Muscle layer of duodenum (tissue), 2 donors: ENCODE measurements at regions not wholly inside any gene's neighbourhood (a gene's known extent, or its start where the extent isn't known, plus 50 kb on each side); places are given as distances from the start of the nearest gene placed in this dataset.

ENCODE experiments used
- H3K27ac ChIP-seq: one replicate; pipeline ENCODE4 v1.7.0; 2013; ENCODE audit warnings: mild to moderate bottlenecking, low read length
- H3K27me3 ChIP-seq: one replicate; pipeline ENCODE4 v1.7.0; 2013; ENCODE audit warnings: low read depth, mild to moderate bottlenecking, control low read depth, low read length
- H3K36me3 ChIP-seq, 2 donors: one replicate each; pipeline ENCODE4 v1.7.0; 2013; ENCODE audit warnings: low read length in 2 of 2, control low read depth in 1 of 2, mild to moderate bottlenecking in 1 of 2; ENCODE audit not compliant: insufficient read depth in 2 of 2, control insufficient read depth in 1 of 2
- H3K4me1 ChIP-seq, 2 donors: one replicate each; pipeline ENCODE4 v1.7.0; 2013; ENCODE audit warnings: low read length in 2 of 2, mild to moderate bottlenecking in 2 of 2, control low read depth in 1 of 2, moderate library complexity in 1 of 2; ENCODE audit not compliant: insufficient read depth in 2 of 2, control insufficient read depth in 1 of 2
- H3K4me3 ChIP-seq, 2 donors: one replicate each; pipeline ENCODE4 v1.7.0; 2013; ENCODE audit warnings: low read length in 2 of 2, low read depth in 1 of 2, mild to moderate bottlenecking in 1 of 2
- H3K9me3 ChIP-seq, 2 donors: one replicate each; pipeline ENCODE4 v1.7.0; 2013; ENCODE audit warnings: low read length in 2 of 2, control low read depth in 1 of 2, mild to moderate bottlenecking in 1 of 2; ENCODE audit not compliant: control insufficient read depth in 1 of 2
- donor health status: healthy.

- no peaks in the 10 kb centered on the region for H3K36me3 ChIP-seq
- no peak overlapping the region for H3K27ac ChIP-seq
- no peaks in the 10 kb centered on the region for H3K4me1 ChIP-seq
- no peak overlapping the region for H3K4me3 ChIP-seq
- H3K9me3 ChIP-seq, result no peaks in the 10 kb centered on the region
- no peaks in the 10 kb centered on the region for H3K27me3 ChIP-seq
These were observed 2131.7 kb downstream of the MRPL39 start for GRCh38 chr21:23475281-23476219.

DNA sequence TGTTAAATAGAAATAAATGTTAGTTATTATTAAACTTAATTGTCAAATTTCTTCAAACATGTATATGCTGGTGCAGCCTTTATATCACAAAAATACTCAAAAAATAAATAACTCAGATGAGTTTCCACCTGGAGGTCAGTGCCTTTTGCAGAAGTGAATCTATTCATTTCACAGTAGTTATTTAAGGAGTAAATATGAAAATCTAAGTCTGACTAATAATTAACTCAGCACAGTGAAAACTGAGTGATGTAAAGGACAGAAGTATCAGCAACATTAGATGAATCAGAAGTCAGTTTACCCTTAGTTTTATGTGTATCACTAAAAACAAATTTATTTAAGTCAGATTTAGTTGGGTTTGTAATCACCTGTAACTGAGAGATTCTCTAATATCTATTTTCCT is 2135.4 kb downstream of the MRPL39 start:
- Histone ChIP-seq H3K36me3 (no peaks in the 10 kb centered on the region), H3K27me3 (no peaks in the 10 kb centered on the region), H3K4me1 (no peaks in the 10 kb centered on the region), H3K27ac (no peak overlapping the region), H3K9me3 (no peaks in the 10 kb centered on the region), H3K4me3 (no peak overlapping the region)

- Histone ChIP-seq H3K9me3 (no peaks in the 10 kb centered on the region), H3K36me3 (no peaks in the 10 kb centered on the region), H3K4me1 (no peaks in the 10 kb centered on the region), H3K4me3 (no peak overlapping the region), H3K27ac (no peak overlapping the region), H3K27me3 (no peaks in the 10 kb centered on the region)
These were observed 2143.9 kb downstream of the MRPL39 start for GRCh38 chr21:23463365-23463764.

GRCh38 chr21:23455676-23456075 is 2151.6 kb downstream of the MRPL39 start:
- Histone ChIP-seq H3K27ac (no peak overlapping the region), H3K27me3 (no peaks in the 10 kb centered on the region), H3K9me3 (no peaks in the 10 kb centered on the region), H3K4me1 (no peaks in the 10 kb centered on the region), H3K36me3 (no peaks in the 10 kb centered on the region), H3K4me3 (no peak overlapping the region)

DNA sequence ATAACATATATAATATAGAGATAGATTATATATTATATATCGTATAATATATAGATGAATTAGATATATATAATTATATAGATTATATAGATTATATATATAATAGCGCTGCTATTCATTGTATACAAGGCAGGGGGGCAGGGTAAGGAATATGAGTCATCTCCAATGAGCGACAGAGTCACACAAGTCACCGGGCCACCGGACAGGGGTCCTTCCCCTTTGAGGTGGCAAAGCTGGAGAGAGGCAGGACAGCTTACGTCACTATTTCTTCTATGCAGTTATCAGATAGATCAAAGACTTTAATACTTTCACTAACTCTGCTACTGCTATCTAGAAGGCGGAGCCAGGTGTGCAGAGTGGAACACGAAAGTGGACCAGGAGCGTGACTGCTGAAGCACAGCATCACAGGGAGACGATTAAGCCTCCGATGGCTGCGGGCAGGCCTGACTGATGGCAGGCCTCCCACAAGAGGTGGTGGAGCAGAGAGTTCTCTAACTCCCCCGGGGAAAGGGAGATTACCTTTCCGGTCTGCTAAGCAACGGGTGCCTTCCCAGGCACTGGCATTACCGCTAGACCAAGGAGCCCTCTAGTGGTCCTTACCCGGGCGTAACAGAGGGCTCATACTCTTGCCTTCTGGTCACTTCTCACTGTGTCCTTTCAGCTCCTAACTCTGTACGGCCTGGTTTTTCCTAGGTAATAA is 2154.7 kb downstream of the MRPL39 start:
- no peaks in the 10 kb centered on the region for H3K4me1 ChIP-seq
- no peak overlapping the region for H3K4me3 ChIP-seq
- no peaks in the 10 kb centered on the region for H3K36me3 ChIP-seq
- no peak overlapping the region for H3K27ac ChIP-seq
- no peaks in the 10 kb centered on the region for H3K9me3 ChIP-seq
- no peaks in the 10 kb centered on the region for H3K27me3 ChIP-seq

- H3K4me3 ChIP-seq, result no peak overlapping the region
These were observed 2162.0 kb downstream of the MRPL39 start for GRCh38 chr21:23445307-23445706.

DNA sequence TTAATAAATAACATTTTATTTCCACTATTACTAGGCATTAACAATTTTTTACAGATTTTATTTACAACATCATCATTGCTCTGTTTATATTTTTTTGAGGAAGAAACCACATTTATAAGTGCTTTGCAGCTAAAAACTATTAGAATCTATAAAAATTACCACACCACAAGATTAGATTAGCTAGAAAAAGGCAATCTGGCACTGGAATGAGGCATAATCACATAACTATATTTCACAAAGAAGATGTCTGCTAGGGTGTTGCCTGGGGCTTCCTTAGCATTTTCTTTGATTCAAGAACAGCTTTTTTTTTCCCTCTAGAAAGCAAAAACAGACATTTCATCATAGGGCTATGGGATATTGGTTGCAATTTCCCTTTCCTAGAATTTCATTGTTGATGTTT is 2169.2 kb downstream of the MRPL39 start:
- no peaks in the 10 kb centered on the region for H3K4me1 ChIP-seq
- no peaks in the 10 kb centered on the region for H3K9me3 ChIP-seq
- H3K27ac ChIP-seq, result no peak overlapping the region
- H3K4me3 ChIP-seq, result no peak overlapping the region
- no peaks in the 10 kb centered on the region for H3K27me3 ChIP-seq
- H3K36me3 ChIP-seq, result no peaks in the 10 kb centered on the region

More at GRCh38 chr21:23445307-23445706, 2162.0 kb downstream of the MRPL39 start:
- H3K4me1 ChIP-seq, result no peaks in the 10 kb centered on the region
- H3K27ac ChIP-seq, result no peak overlapping the region
- H3K27me3 ChIP-seq, result no peaks in the 10 kb centered on the region
- H3K36me3 ChIP-seq, result no peaks in the 10 kb centered on the region
- no peaks in the 10 kb centered on the region for H3K9me3 ChIP-seq

- Histone ChIP-seq H3K27ac (no peak overlapping the region), H3K27me3 (no peaks in the 10 kb centered on the region), H3K4me3 (no peak overlapping the region), H3K36me3 (no peaks in the 10 kb centered on the region), H3K9me3 (no peaks in the 10 kb centered on the region), H3K4me1 (no peaks in the 10 kb centered on the region)
These were observed 2204.3 kb downstream of the MRPL39 start for GRCh38 chr21:23402929-23403520.

DNA sequence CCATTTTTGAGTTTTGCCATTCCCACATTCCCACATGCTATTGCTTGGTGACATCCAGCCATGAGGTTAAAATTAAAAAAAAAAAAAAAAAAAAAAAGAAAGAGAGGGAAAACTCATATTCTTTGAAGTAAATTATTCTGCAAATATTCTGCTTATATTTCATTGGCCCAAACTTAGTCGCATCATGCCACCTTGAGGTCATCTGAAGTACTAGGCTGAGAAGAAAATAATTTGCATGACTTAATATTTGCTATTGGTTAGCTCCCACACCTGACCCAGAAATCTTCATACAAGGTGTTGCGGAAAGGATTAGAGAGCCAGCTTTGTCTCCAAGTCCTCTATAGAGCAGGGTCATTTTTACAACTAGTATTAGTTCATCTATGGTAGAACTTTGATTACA is 2206.0 kb downstream of the MRPL39 start:
- no peaks in the 10 kb centered on the region for H3K9me3 ChIP-seq
- no peaks in the 10 kb centered on the region for H3K27me3 ChIP-seq
- H3K4me1 ChIP-seq, result no peaks in the 10 kb centered on the region
- no peaks in the 10 kb centered on the region for H3K36me3 ChIP-seq
- H3K4me3 ChIP-seq, result no peak overlapping the region
- no peak overlapping the region for H3K27ac ChIP-seq

DNA sequence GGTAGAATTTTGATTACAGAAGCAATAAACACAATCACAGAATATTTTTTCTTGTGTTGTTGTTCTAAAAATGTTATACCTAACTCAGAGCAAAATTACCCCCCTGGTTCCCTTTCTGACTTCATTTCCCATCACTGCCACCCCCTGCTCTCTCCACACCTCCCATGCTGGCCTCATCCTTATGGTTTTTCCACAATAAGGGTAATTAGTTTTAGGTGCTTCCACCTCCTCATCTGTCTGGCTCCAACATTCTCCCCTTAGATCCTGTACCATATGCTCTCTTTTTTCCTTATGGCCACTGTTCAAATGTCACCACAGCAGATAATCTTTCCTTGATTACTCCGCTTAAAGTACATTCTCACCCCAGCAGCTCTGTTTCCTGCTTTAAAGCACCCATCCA is 2208.6 kb downstream of the MRPL39 start:
- Histone ChIP-seq H3K4me3 (no peak overlapping the region), H3K4me1 (no peaks in the 10 kb centered on the region), H3K27me3 (no peaks in the 10 kb centered on the region), H3K9me3 (no peaks in the 10 kb centered on the region), H3K36me3 (no peaks in the 10 kb centered on the region), H3K27ac (no peak overlapping the region)

GRCh38 chr21:23394458-23394857 is 2212.8 kb downstream of the MRPL39 start:
- Histone ChIP-seq H3K27ac (no peak overlapping the region), H3K27me3 (no peaks in the 10 kb centered on the region), H3K4me1 (no peaks in the 10 kb centered on the region), H3K36me3 (no peaks in the 10 kb centered on the region), H3K4me3 (no peak overlapping the region), H3K9me3 (no peaks in the 10 kb centered on the region)
